Gastroesophageal sphincter (tissue), 4 donors: ENCODE measurements at regions not wholly inside any gene's neighbourhood (a gene's known extent, or its start where the extent isn't known, plus 50 kb on each side); places are given as distances from the start of the nearest gene placed in this dataset.
"Not testable (repeated sequence)": the region's sequence is repeated elsewhere in the genome, so short reads cannot be mapped to it uniquely, and the experiment has no call there.

ENCODE experiments used
- ATAC-seq: fragments of 150-250 bp; one replicate; pipeline ENCODE4 v1.9.1; 2016; ENCODE audit warnings: mild to moderate bottlenecking, moderate library complexity
- H3K27ac ChIP-seq, 4 donors: fragments of 200-600 bp; sonication (generic) in 3 of 4; 1 replicate in 3 of 4; 2 replicates in 1 of 4; pipeline ENCODE4 v1.5.1; 2016 to 2019
- H3K27me3 ChIP-seq: fragments of 200-600 bp; sonication (generic); one replicate; pipeline ENCODE4 v1.5.1; 2019
- H3K36me3 ChIP-seq, 2 donors: fragments of 200-600 bp; sonication (generic); one replicate each; pipeline ENCODE4 v1.5.1; 2019; ENCODE audit warnings: control low read depth in 1 of 2
- H3K4me1 ChIP-seq, 3 donors: fragments of 200-600 bp; sonication (generic); 1 replicate in 2 of 3; 2 replicates in 1 of 3; pipeline ENCODE4 v1.5.1; 2016 to 2019; ENCODE audit warnings: control low read depth in 2 of 3
- H3K4me3 ChIP-seq, 2 donors: fragments of 200-600 bp; sonication (generic); one replicate each; pipeline ENCODE4 v1.5.1; 2019; ENCODE audit warnings: mild to moderate bottlenecking in 1 of 2, moderate library complexity in 1 of 2
- H3K9me3 ChIP-seq, 3 donors: fragments of 200-600 bp; sonication (generic); one replicate each; pipeline ENCODE4 v1.5.1; 2017 to 2019; ENCODE audit warnings: control low read depth in 2 of 3
- EP300 ChIP-seq: sonication (generic); formaldehyde crosslinking; IDR thresholded peaks from one replicate; pipeline ENCODE4 v1.6.1; 2017; ENCODE audit warnings: antibody characterized with exemption, mild to moderate bottlenecking
- POLR2A ChIP-seq, 2 donors: fragments of 450-650 bp; IDR thresholded peaks; one replicate each; pipeline ENCODE4 v1.6.1; 2017; ENCODE audit warnings: antibody characterized with exemption in 2 of 2, mild to moderate bottlenecking in 2 of 2, moderate library complexity in 1 of 2
- POLR2AphosphoS5 ChIP-seq: sonication (generic); formaldehyde crosslinking; IDR thresholded peaks from one replicate; pipeline ENCODE4 v1.6.1; 2017; ENCODE audit warnings: antibody characterized with exemption
- WGBS, 2 donors: methylation state at CpG; one replicate each; pipeline ENCODE4 v1.1.5; 2018; ENCODE audit warnings: low coverage in 1 of 2; 5-methylcytosine and 5-hydroxymethylcytosine counted together
- TF ChIP-seq, protein P1 (sequence below), 4 experiments: fragments of 200-600 bp in 2 of 4; fragments of 450-650 bp in 2 of 4; sonication (generic) in 1 of 4; IDR thresholded peaks; one replicate each; pipeline ENCODE4 v1.5.1; 2017 to 2019; ENCODE audit warnings: antibody characterized with exemption in 4 of 4, mild to moderate bottlenecking in 2 of 4, moderate library complexity in 2 of 4

DNA sequence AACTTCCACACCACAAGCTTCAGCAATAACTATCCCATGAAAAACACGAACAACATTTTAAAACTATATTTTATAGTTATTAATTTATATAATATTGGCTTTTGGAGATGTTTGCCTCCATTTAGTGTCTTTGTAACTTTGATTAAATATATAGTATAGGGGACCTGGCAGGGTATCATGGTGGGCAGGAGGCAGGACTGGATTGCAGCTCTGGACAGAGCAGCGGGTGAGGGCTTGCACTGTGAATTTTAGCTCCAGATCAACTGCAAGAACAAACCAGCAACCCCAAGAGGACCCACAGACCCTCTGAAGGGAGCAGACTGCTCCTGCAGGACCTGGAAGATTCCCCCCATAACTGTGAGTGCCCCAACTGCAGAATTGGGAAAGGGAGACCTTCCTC lies 777.9 kb downstream of the KCNJ2 start:
- H3K4me3 ChIP-seq, result no peak overlapping the region
- no peaks in the 10 kb centered on the region for H3K27me3 ChIP-seq
- no peak overlapping the region for H3K27ac ChIP-seq
- TF ChIP-seq POLR2A (IDR thresholded peaks at IDR 0.05) (no peak), POLR2AphosphoS5 (no peak), EP300 (no peak)
- TF ChIP-seq, protein P1, sequence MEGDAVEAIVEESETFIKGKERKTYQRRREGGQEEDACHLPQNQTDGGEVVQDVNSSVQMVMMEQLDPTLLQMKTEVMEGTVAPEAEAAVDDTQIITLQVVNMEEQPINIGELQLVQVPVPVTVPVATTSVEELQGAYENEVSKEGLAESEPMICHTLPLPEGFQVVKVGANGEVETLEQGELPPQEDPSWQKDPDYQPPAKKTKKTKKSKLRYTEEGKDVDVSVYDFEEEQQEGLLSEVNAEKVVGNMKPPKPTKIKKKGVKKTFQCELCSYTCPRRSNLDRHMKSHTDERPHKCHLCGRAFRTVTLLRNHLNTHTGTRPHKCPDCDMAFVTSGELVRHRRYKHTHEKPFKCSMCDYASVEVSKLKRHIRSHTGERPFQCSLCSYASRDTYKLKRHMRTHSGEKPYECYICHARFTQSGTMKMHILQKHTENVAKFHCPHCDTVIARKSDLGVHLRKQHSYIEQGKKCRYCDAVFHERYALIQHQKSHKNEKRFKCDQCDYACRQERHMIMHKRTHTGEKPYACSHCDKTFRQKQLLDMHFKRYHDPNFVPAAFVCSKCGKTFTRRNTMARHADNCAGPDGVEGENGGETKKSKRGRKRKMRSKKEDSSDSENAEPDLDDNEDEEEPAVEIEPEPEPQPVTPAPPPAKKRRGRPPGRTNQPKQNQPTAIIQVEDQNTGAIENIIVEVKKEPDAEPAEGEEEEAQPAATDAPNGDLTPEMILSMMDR (IDR thresholded peaks at IDR 0.05), result no peak
- ATAC-seq, result no peak
- 93 to 97% methylated on average over 2 of the region's 2 CpGs for WGBS, 2 donors
- no peaks in the 10 kb centered on the region for H3K9me3 ChIP-seq
- H3K4me1 ChIP-seq, result no peaks in the 10 kb centered on the region
- no peaks in the 10 kb centered on the region for H3K36me3 ChIP-seq

DNA sequence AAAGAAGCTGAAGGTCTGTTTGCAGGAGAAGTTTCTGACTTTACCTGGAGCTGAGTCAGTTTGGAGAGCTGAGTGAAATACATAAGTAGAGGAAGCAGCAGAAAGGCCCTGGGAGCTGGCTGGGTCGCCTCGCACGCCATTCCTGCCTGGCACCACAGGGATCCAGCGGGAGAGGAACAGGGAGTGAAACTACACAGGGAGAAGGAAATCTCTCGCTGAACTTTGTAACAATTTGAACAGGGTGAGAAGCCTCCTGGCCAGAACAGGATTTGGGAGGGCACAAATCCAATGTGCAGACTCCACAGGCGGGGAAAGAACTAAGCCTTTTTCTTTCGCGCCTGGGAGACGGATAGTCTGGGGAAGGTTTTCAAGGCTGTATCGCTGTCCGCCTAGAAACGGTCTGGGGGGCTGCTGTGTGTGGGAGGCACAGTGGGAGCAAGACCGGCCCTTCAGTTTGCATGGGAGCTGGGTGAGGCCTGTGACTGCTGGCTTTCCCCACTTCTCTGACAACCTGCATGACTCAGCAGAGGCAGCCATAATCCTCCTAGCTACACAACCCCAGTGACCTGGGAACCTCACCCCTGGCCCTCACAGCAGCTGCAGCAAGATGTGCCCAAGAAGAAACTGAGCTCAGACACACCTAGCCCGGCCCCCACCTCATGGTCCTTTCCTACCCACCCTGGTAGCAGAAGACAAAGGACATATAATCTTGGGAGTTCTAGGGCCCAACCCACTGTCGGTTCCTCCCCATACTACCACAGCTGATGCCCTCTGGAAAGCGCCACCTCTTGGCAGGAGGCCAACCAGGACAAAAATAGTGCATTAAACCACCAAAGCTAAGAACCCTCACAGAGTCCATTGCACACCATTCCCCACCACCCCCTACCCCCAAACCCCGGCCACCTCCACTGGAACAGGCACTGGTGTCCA lies 778.6 kb downstream of the KCNJ2 start:
- Histone ChIP-seq H3K27ac (no peak overlapping the region), H3K4me1 (no peaks in the 10 kb centered on the region), H3K9me3 (peaks cover 0 to 6% (median 0%) of the 10 kb centered on the region in 3 donors), H3K4me3 (no peak overlapping the region), H3K27me3 (no peaks in the 10 kb centered on the region), H3K36me3 (no peaks in the 10 kb centered on the region)
- TF ChIP-seq POLR2AphosphoS5 (no peak), POLR2A (IDR thresholded peaks at IDR 0.05) (no peak), EP300 (no peak)
- TF ChIP-seq, protein P1 (IDR thresholded peaks at IDR 0.05), result no peak
- no peak for ATAC-seq
- 75% methylated on average over 8 of the region's 17 CpGs; no CpG with 5 or more reads in 1 of the 2 donors for WGBS, 2 donors

GRCh38 chr17:70953140-70953539 lies 783.8 kb downstream of the KCNJ2 start:
- not testable (repeated sequence) for H3K4me1 ChIP-seq, H3K36me3 ChIP-seq, ATAC-seq, H3K27ac ChIP-seq, H3K27me3 ChIP-seq, H3K4me3 ChIP-seq
- peaks cover 0 to 12% (median 0%) of the 10 kb centered on the region in 3 donors for H3K9me3 ChIP-seq
- WGBS, 2 donors, result 57 to 92% methylated on average over 1 of the region's 1 CpG

DNA sequence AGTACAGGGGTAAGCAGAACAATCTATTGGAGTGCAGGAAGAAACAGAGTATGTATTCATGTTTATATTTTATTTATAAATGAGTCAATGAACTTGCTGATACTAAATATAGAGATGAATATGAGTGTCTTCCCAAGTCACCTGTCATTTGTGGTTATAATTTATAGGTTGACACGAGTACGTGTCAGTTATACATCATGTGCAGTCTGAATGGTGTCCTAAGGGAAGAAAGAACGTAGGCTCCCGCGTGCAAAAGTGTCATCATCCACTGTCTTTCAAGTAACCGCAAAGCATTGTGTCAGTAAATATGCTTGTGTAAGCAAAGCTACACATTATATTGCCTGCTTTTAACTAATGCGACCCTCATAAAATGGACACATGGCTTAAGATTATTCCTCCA lies 786.1 kb downstream of the KCNJ2 start:
- Histone ChIP-seq H3K36me3 (no peaks in the 10 kb centered on the region), H3K27me3 (no peaks in the 10 kb centered on the region), H3K27ac (no peak overlapping the region), H3K4me3 (no peak overlapping the region), H3K9me3 (peaks cover 0 to 12% (median 0%) of the 10 kb centered on the region in 3 donors), H3K4me1 (no peaks in the 10 kb centered on the region)
- WGBS, 2 donors, result 71% methylated on average over 4 to 7 of the region's 7 CpGs
- TF ChIP-seq, protein P1 (IDR thresholded peaks at IDR 0.05), result no peak
- TF ChIP-seq EP300, result no peak
- no peak for TF ChIP-seq POLR2A (IDR thresholded peaks at IDR 0.05)
- no peak for TF ChIP-seq POLR2AphosphoS5
- ATAC-seq, result no peak

GRCh38 chr17:70956726-70957125 lies 787.4 kb downstream of the KCNJ2 start:
- WGBS, 2 donors, result 29 to 40% methylated on average over 5 of the region's 5 CpGs

More at GRCh38 chr17:70956726-70957125, 787.4 kb downstream of the KCNJ2 start:
- H3K27me3 ChIP-seq, result no peaks in the 10 kb centered on the region
- H3K36me3 ChIP-seq, result no peaks in the 10 kb centered on the region
- H3K9me3 ChIP-seq, result peaks cover 0 to 12% (median 0%) of the 10 kb centered on the region in 3 donors
- TF ChIP-seq POLR2A (IDR thresholded peaks at IDR 0.05) (no peak), POLR2AphosphoS5 (no peak), EP300 (no peak)
- TF ChIP-seq, protein P1 (IDR thresholded peaks at IDR 0.05), result no peak
- H3K4me1 ChIP-seq, result no peaks in the 10 kb centered on the region
- no peak for ATAC-seq
- no peak overlapping the region for H3K4me3 ChIP-seq
- H3K27ac ChIP-seq, result no peak overlapping the region
